NOMO-1 treated with dmso at 0.1 percent for 144 hours (cell line): ENCODE measurements at regions not wholly inside any gene's neighbourhood (a gene's known extent, or its start where the extent isn't known, plus 50 kb on each side); places are given as distances from the start of the nearest gene placed in this dataset.
"Not testable (repeated sequence)": the region's sequence is repeated elsewhere in the genome, so short reads cannot be mapped to it uniquely, and the experiment has no call there.

Source experiments
- DNase-seq: peaks from one replicate; lab custom pipeline; 2025; ENCODE audit not compliant: unreplicated experiment; lab: John Stamatoyannopoulos, UW

GRCh38 chr2:234898534-234899053, 53.2 kb upstream of the SH3BP4 start:
- DNase-seq = no peak

GRCh38 chr2:234888442-234888841, 63.4 kb upstream of the SH3BP4 start:
- not testable (repeated sequence) for DNase-seq

- no peak for DNase-seq
These were observed 64.6 kb upstream of the SH3BP4 start for GRCh38 chr2:234887195-234887594.

- no peak for DNase-seq
These were observed 65.9 kb upstream of the SH3BP4 start for GRCh38 chr2:234885886-234886285.

- no peak for DNase-seq
These were observed 66.7 kb upstream of the SH3BP4 start for GRCh38 chr2:234885118-234885517.

- DNase-seq = no peak
These were observed 67.2 kb upstream of the SH3BP4 start for GRCh38 chr2:234884591-234884990.

- DNase-seq = peak; percentile 54
These were observed 70.2 kb upstream of the SH3BP4 start for GRCh38 chr2:234881413-234882241.

- no peak for DNase-seq
These were observed 71.1 kb upstream of the SH3BP4 start for GRCh38 chr2:234880551-234881211.

- DNase-seq = no peak
These were observed 72.0 kb upstream of the SH3BP4 start for GRCh38 chr2:234879671-234880455.

GRCh38 chr2:234876621-234877020, 75.2 kb upstream of the SH3BP4 start:
- not testable (repeated sequence) for DNase-seq

- no peak for DNase-seq
These were observed 77.3 kb upstream of the SH3BP4 start for GRCh38 chr2:234874347-234875046.

GRCh38 chr2:234873828-234874173, 78.0 kb upstream of the SH3BP4 start:
- no peak for DNase-seq

GRCh38 chr2:234873103-234873827, 78.6 kb upstream of the SH3BP4 start:
- no peak for DNase-seq

GRCh38 chr2:234869969-234870368, 81.8 kb upstream of the SH3BP4 start:
- no peak for DNase-seq

- DNase-seq = no peak
These were observed 82.7 kb upstream of the SH3BP4 start for GRCh38 chr2:234869164-234869563.

GRCh38 chr2:234867882-234868285, 83.9 kb upstream of the SH3BP4 start:
- DNase-seq = no peak

GRCh38 chr2:234865586-234865985, 86.2 kb upstream of the SH3BP4 start:
- no peak for DNase-seq

GRCh38 chr2:234865040-234865439, 86.8 kb upstream of the SH3BP4 start:
- no peak for DNase-seq

GRCh38 chr2:234864506-234864905, 87.3 kb upstream of the SH3BP4 start:
- DNase-seq = no peak
